ENCODE measurements at regions not wholly inside any gene's neighbourhood (a gene's known extent, or its start where the extent isn't known, plus 50 kb on each side); places are given as distances from the start of the nearest gene placed in this dataset.

DNA sequence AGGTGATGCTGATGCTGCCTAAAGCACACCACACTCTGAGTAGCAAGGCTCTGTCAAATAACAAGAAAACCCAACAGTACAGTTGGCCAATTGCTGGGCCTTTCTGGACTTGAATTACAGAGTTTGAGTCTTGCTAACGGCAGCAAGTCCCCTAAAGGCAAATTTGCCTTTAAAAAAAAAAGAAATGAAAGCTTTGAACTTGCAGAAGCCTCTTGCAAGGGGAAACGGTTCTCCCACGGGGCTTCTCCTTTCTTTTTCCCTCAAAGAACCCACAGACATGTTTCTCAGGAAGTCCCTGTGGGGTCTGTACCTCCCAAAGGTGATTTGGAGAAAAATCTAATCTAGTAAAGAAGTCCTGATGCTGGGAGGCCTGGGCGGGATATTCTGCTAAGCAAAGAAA is 191.3 kb upstream of the MYL2 start (continued):
- TF ChIP-seq RXRA (IDR thresholded peaks at IDR 0.05; ENCODE audit: insufficient read depth, low read depth, low read length) (no peak), HDAC6 (IDR thresholded peaks at IDR 0.05; ENCODE audit: low read depth, low read length) (no peak), RNF2 (IDR thresholded peaks at IDR 0.05; ENCODE audit: borderline replicate concordance, low read depth, low read length, missing control alignments, poor library complexity, severe bottlenecking) (no peak), SUZ12 (IDR thresholded peaks at IDR 0.05; ENCODE audit: low read length) (no peak)
